Anterior cingulate cortex (tissue), 58 donors: ENCODE measurements at regions not wholly inside any gene's neighbourhood (a gene's known extent, or its start where the extent isn't known, plus 50 kb on each side); places are given as distances from the start of the nearest gene placed in this dataset.

ENCODE experiments used
- DNase-seq, 58 donors: peaks; one replicate each; lab custom pipeline; 2025; lab: John Stamatoyannopoulos, UW

- DNase-seq, result no peak
These were observed 52.9 kb upstream of the IRX1 start for GRCh38 chr5:3542769-3543168.

- DNase-seq, result no peak
These were observed 53.5 kb upstream of the IRX1 start for GRCh38 chr5:3542158-3542557.

- DNase-seq, result no peak
These were observed 56.7 kb upstream of the IRX1 start for GRCh38 chr5:3538886-3539285.

- DNase-seq, result no peak
These were observed 57.7 kb upstream of the IRX1 start for GRCh38 chr5:3537942-3538341.

- DNase-seq, result no peak
These were observed 60.0 kb upstream of the IRX1 start for GRCh38 chr5:3535414-3536211.

GRCh38 chr5:3534997-3535396, 60.6 kb upstream of the IRX1 start:
- DNase-seq, result no peak

GRCh38 chr5:3531320-3531986, 64.2 kb upstream of the IRX1 start:
- DNase-seq, result no peak

GRCh38 chr5:3530251-3530650, 65.4 kb upstream of the IRX1 start:
- DNase-seq, result no peak

- DNase-seq, result no peak
These were observed 69.0 kb upstream of the IRX1 start for GRCh38 chr5:3526551-3527185.

GRCh38 chr5:3522491-3522890, 73.1 kb upstream of the IRX1 start:
- DNase-seq, result no peak

- DNase-seq, result no peak
These were observed 77.1 kb upstream of the IRX1 start for GRCh38 chr5:3518576-3518975.

- DNase-seq, result no peak
These were observed 77.6 kb upstream of the IRX1 start for GRCh38 chr5:3518051-3518450.

- no peak for DNase-seq
These were observed 78.3 kb upstream of the IRX1 start for GRCh38 chr5:3517348-3517747.

GRCh38 chr5:3512361-3513095, 83.1 kb upstream of the IRX1 start:
- no peak for DNase-seq

- DNase-seq, result no peak
These were observed 83.7 kb upstream of the IRX1 start for GRCh38 chr5:3511934-3512333.

- DNase-seq, result no peak
These were observed 84.1 kb upstream of the IRX1 start for GRCh38 chr5:3511519-3511918.

- DNase-seq, result no peak
These were observed 84.8 kb upstream of the IRX1 start for GRCh38 chr5:3510642-3511417.

- no peak for DNase-seq
These were observed 86.3 kb upstream of the IRX1 start for GRCh38 chr5:3509290-3509689.

GRCh38 chr5:3508395-3508794, 87.2 kb upstream of the IRX1 start:
- no peak for DNase-seq

GRCh38 chr5:3490957-3491507, 104.6 kb upstream of the IRX1 start:
- no peak for DNase-seq
